ENCODE measurements at regions not wholly inside any gene's neighbourhood (a gene's known extent, or its start where the extent isn't known, plus 50 kb on each side); places are given as distances from the start of the nearest gene placed in this dataset.
A peak's percentile ranks its signal among the peaks of the same experiment; 100 is the strongest.
"Not testable (repeated sequence)": the region's sequence is repeated elsewhere in the genome, so short reads cannot be mapped to it uniquely, and the experiment has no call there.

- not testable (repeated sequence) for DNase-seq (ENCODE audit: extremely low read depth, low read depth, low spot score)
Measured at GRCh38 chr2:89202518-89202917, 511.0 kb downstream of the RPIA start.

GRCh38 chr2:89205153-89205552, 513.7 kb downstream of the RPIA start:
- peak; percentile 3 for DNase-seq (ENCODE audit: extremely low read depth, low read depth, low spot score)

GRCh38 chr2:89208144-89208932, 516.9 kb downstream of the RPIA start:
- peak; percentile 2 for DNase-seq (ENCODE audit: extremely low read depth, low read depth, low spot score)

- not testable (repeated sequence) for DNase-seq (ENCODE audit: extremely low read depth, low read depth, low spot score)
Measured at GRCh38 chr2:89213151-89213550, 521.7 kb downstream of the RPIA start.

- not testable (repeated sequence) for DNase-seq (ENCODE audit: extremely low read depth, low read depth, low spot score)
Measured at GRCh38 chr2:89213811-89214210, 522.3 kb downstream of the RPIA start.

- DNase-seq (ENCODE audit: extremely low read depth, low read depth, low spot score) = not testable (repeated sequence)
Measured at GRCh38 chr2:89221474-89221873, 530.0 kb downstream of the RPIA start.

- DNase-seq (ENCODE audit: extremely low read depth, low read depth, low spot score) = not testable (repeated sequence)
Measured at GRCh38 chr2:89222063-89222732, 530.7 kb downstream of the RPIA start.

GRCh38 chr2:89224803-89225202, 533.3 kb downstream of the RPIA start:
- DNase-seq (ENCODE audit: extremely low read depth, low read depth, low spot score) = not testable (repeated sequence)

DNA sequence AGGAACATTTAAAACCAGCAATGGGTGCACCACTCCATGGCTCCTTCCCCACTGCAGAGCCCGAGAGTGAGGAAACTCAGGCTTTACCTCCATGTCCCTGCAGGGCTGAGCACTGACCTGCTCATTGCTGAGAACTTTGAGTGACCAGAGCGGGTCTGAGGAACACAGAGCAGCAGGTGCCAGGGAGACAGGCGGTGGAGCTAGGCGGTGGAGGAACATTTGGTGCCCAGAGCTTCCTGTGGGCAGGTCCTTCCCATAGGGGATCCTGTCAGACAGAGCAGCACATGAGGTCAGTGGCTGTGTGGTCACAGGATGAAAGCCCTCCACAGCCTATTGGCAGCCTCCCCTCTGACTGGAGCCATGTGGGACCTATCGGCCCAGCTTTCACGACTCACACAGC, 538.5 kb downstream of the RPIA start:
- DNase-seq (ENCODE audit: extremely low read depth, low read depth, low spot score) = not testable (repeated sequence)

GRCh38 chr2:89231241-89231640, 539.8 kb downstream of the RPIA start:
- not testable (repeated sequence) for DNase-seq (ENCODE audit: extremely low read depth, low read depth, low spot score)

- DNase-seq (ENCODE audit: extremely low read depth, low read depth, low spot score) = not testable (repeated sequence)
Measured at GRCh38 chr2:89233931-89234330, 542.5 kb downstream of the RPIA start.

- not testable (repeated sequence) for DNase-seq (ENCODE audit: extremely low read depth, low read depth, low spot score)
Measured at GRCh38 chr2:89234818-89235466, 543.5 kb downstream of the RPIA start.

GRCh38 chr2:89236832-89237450, 545.5 kb downstream of the RPIA start:
- not testable (repeated sequence) for DNase-seq (ENCODE audit: extremely low read depth, low read depth, low spot score)

DNA sequence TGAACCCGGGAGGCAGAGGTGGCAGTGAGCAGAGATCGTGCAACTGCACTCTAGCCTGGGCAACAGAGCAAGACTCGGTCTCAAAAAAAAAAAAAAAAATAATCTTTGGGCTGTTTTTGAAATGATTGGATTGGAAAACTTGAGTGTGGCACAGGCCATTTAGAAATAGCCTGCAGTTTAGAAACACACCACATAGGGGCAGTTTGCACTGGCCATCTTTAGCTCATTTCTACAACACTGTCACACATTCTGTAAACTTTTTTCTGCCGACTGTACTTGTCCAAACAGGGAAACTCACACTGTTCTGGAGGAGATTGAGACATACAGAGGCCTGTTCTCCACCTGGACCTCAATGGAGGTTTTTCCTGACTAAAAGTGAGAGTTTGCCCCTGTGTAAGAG, 546.3 kb downstream of the RPIA start:
- not testable (repeated sequence) for DNase-seq (ENCODE audit: extremely low read depth, low read depth, low spot score)

DNA sequence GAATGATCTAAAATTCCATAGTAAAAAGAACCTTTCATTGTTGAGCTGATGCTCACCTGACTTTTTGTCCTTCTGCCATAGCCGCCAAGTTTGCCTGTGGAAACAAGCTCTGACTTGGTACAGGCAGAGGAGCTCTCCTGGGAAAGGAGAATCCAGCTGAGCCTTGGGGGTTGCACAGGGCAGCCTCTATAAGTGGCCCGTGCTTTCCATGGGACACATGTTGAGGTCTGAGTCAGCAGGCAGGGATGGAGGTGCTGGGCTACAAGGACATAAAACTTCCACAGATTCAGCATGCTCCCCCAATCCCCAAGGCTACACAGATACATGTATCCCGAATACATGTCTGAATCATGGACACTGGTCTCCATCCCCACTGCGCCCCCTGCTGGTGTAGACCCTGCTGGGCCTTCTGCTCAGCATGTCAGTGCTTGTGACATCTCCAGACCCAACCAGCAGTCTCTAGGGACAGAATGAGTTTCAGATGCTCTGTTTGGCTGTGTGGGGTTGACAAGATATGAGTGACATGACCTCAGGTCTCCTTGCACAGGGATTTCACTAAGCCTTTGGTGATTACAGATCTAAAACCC, 551.7 kb downstream of the RPIA start:
- DNase-seq (ENCODE audit: extremely low read depth, low read depth, low spot score) = not testable (repeated sequence)

DNA sequence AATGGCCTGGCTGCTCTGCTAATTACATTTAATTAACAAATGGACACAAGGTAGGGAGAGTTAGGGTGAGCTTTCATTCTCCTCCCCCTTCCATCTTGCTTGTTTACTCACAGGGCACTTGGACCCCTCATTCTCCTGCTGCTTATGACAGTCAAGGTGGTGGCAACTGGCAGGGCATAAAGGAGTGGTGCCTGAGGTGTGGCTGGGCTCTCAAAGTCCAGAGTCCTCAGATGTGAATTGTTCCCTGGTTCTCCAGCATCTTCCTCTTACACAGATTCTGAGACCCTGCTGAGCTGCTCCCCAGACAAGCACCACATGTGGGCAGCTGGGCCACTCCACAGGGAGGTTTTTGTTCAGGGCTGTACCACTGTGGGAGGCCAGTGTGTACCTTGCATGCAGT, 552.9 kb downstream of the RPIA start:
- DNase-seq (ENCODE audit: extremely low read depth, low read depth, low spot score) = not testable (repeated sequence)

DNA sequence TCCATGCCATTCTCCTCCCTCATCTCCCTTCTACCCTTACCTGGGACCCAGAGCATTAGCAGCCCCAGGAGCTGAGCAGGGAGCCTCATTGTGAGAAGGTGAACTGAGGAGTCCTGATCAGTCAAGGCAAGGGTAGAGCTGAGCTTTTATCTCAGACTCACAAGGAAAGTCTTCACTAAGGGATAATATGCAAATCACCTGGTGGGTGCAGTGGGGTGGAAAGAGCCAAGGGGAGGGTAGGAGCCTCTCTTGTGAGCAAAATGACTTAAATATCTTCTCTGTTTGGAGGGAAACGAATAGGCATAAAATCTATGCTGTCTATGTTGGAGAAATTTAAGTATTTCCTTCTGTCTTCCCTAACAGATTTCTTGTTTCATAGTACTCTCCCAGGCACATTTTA, 554.0 kb downstream of the RPIA start:
- DNase-seq (ENCODE audit: extremely low read depth, low read depth, low spot score) = not testable (repeated sequence)

DNA sequence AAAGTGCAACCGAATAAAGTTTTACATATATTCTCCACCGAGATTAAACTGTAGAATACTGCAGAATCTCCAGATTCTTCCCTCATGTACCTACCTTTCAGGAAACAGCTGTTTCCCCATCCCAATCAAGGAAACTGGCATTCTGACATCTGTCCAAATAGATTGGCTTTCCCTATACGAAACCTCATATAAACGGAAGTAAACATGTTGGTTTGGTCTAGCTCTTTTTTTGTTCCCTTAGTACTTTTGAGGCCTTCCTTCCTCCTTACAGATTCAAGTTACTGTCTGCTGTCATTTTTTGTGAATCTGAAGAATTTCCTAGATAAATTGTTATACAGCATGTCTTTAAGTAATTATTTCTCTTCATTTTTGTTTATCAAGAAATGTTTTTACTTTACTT, 554.6 kb downstream of the RPIA start:
- peak; percentile 34 for DNase-seq (ENCODE audit: extremely low read depth, low read depth, low spot score)

DNA sequence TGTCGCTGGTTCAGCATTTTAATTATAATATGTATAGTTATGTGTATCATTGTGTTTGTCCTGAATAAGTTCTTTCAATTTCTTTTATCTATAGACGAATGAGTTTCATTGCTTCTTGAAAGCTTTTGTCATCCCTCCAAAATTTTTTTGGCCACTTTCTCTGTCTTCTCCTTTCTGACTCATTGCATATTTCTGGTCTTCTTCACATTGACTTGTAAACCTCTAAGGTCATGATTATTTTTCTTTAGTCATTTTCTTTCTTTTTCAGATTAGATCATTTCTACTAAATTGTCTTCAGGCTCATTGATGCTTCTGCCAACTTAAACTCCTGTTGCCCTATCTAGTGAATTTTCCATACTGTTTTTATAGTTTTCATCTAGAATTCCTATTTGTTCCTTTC, 555.1 kb downstream of the RPIA start:
- DNase-seq (ENCODE audit: extremely low read depth, low read depth, low spot score) = not testable (repeated sequence)

GRCh38 chr2:89255013-89255412, 563.5 kb downstream of the RPIA start:
- not testable (repeated sequence) for DNase-seq (ENCODE audit: extremely low read depth, low read depth, low spot score)

GRCh38 chr2:89273443-89273842, 582.0 kb downstream of the RPIA start:
- not testable (repeated sequence) for DNase-seq (ENCODE audit: extremely low read depth, low read depth, low spot score)

Data from glomerular endothelial cell (primary cell).